GM12872 (cell line): ENCODE measurements at regions not wholly inside any gene's neighbourhood (a gene's known extent, or its start where the extent isn't known, plus 50 kb on each side); places are given as distances from the start of the nearest gene placed in this dataset.

Experiments
- CTCF ChIP-seq: IDR thresholded peaks from 3 replicates; pipeline ENCODE4 v1.5.1; 2011; ENCODE audit warnings: low read depth, mild to moderate bottlenecking, low read length, moderate library complexity; ENCODE audit not compliant: insufficient read depth

GRCh38 chr7:46135557-46135956 is 214.5 kb upstream of the IGFBP3 start:
- no peak for TF ChIP-seq CTCF

GRCh38 chr7:46134795-46135194 is 213.7 kb upstream of the IGFBP3 start:
- TF ChIP-seq CTCF: no peak

GRCh38 chr7:46134385-46134784 is 213.3 kb upstream of the IGFBP3 start:
- no peak for TF ChIP-seq CTCF

- no peak for TF ChIP-seq CTCF
Measured at GRCh38 chr7:46133751-46134150, 212.7 kb upstream of the IGFBP3 start.

- no peak for TF ChIP-seq CTCF
Measured at GRCh38 chr7:46133072-46133471, 212.0 kb upstream of the IGFBP3 start.

GRCh38 chr7:46131916-46132795 is 211.1 kb upstream of the IGFBP3 start:
- TF ChIP-seq CTCF: no peak

- TF ChIP-seq CTCF: no peak
Measured at GRCh38 chr7:46129831-46130230, 208.8 kb upstream of the IGFBP3 start.
